Activated CD4-positive, alpha-beta T cell treated with anti-CD3 and anti-CD28 coated beads, Interleukin-2, amount 10 ng/mL, durations not matched to agents 7 days and 5 days (primary cell): ENCODE measurements at regions not wholly inside any gene's neighbourhood (a gene's known extent, or its start where the extent isn't known, plus 50 kb on each side); places are given as distances from the start of the nearest gene placed in this dataset.
A peak's percentile ranks its signal among the peaks of the same experiment; 100 is the strongest.
"Not testable (repeated sequence)": the region's sequence is repeated elsewhere in the genome, so short reads cannot be mapped to it uniquely, and the experiment has no call there.

Source experiments
- CTCF ChIA-PET: fragments of 350-600 bp; sonication (Branson Sonifier 250); formaldehyde crosslinking; loops from one replicate; lab custom pipeline; 2021; ENCODE audit warnings: antibody characterized with exemption; lab: Charles Lee
- POLR2A ChIA-PET: fragments of 350-600 bp; sonication (Branson Sonifier 250); formaldehyde crosslinking; loops from one replicate; lab custom pipeline; 2021; ENCODE audit warnings: antibody characterized with exemption; lab: Charles Lee
- DNase-seq: peaks from one replicate; pipeline ENCODE4 v3.0.0-alpha.2; 2020
- H3K27ac Mint-ChIP-seq: one replicate; pipeline ENCODE4 v1.8.0; 2021; ENCODE audit warnings: mild to moderate bottlenecking, moderate library complexity, mixed read lengths
- H3K27me3 Mint-ChIP-seq: one replicate; pipeline ENCODE4 v1.8.0; 2021; ENCODE audit warnings: mixed read lengths
- H3K36me3 Mint-ChIP-seq: one replicate; pipeline ENCODE4 v1.8.0; 2021; ENCODE audit warnings: low read depth, mixed read lengths
- H3K4me1 Mint-ChIP-seq: one replicate; pipeline ENCODE4 v1.8.0; 2021; ENCODE audit warnings: mixed read lengths
- H3K4me3 Mint-ChIP-seq: one replicate; pipeline ENCODE4 v1.8.0; 2021; ENCODE audit warnings: mild to moderate bottlenecking, moderate library complexity, mixed read lengths
- H3K9me3 Mint-ChIP-seq: one replicate; pipeline ENCODE4 v1.8.0; 2021; ENCODE audit warnings: mixed read lengths

GRCh38 chr9:71269859-71270258, 148.4 kb upstream of the TRPM3 start:
- CTCF ChIA-PET = no interaction called here
- POLR2A ChIA-PET = no interaction called here

GRCh38 chr9:71268871-71269635, 147.6 kb upstream of the TRPM3 start:
- POLR2A ChIA-PET = no interaction called here
- no peaks in the 10 kb centered on the region for H3K9me3 Mint-ChIP-seq
- no peak for DNase-seq
- H3K36me3 Mint-ChIP-seq = no peaks in the 10 kb centered on the region
- H3K4me1 Mint-ChIP-seq = no peaks in the 10 kb centered on the region
- H3K27me3 Mint-ChIP-seq = no peaks in the 10 kb centered on the region
- H3K27ac Mint-ChIP-seq = no peak overlapping the region
- H3K4me3 Mint-ChIP-seq = no peak overlapping the region
- CTCF ChIA-PET = no interaction called here

More at GRCh38 chr9:71269859-71270258, 148.4 kb upstream of the TRPM3 start:
- no peak for DNase-seq
- Mint-ChIP-seq H3K9me3 (no peaks in the 10 kb centered on the region), H3K27me3 (no peaks in the 10 kb centered on the region), H3K36me3 (no peaks in the 10 kb centered on the region), H3K4me1 (no peaks in the 10 kb centered on the region), H3K27ac (no peak overlapping the region), H3K4me3 (no peak overlapping the region)

- ChIA-PET CTCF (no interaction called here), POLR2A (no interaction called here)
- no peak overlapping the region for H3K4me3 Mint-ChIP-seq
Measured at GRCh38 chr9:71263451-71263850, 142.0 kb upstream of the TRPM3 start.

GRCh38 chr9:71260419-71260818, 139.0 kb upstream of the TRPM3 start:
- POLR2A ChIA-PET, H3K27ac Mint-ChIP-seq, H3K9me3 Mint-ChIP-seq: not testable (repeated sequence)

More at GRCh38 chr9:71263451-71263850, 142.0 kb upstream of the TRPM3 start:
- H3K4me1 Mint-ChIP-seq = no peaks in the 10 kb centered on the region
- no peak for DNase-seq
- no peaks in the 10 kb centered on the region for H3K9me3 Mint-ChIP-seq
- no peak overlapping the region for H3K27ac Mint-ChIP-seq
- H3K27me3 Mint-ChIP-seq = no peaks in the 10 kb centered on the region
- H3K36me3 Mint-ChIP-seq = no peaks in the 10 kb centered on the region

GRCh38 chr9:71254592-71255277, 133.3 kb upstream of the TRPM3 start:
- Mint-ChIP-seq H3K27me3 (peaks cover 6% of the 10 kb centered on the region), H3K4me1 (no peaks in the 10 kb centered on the region), H3K4me3 (no peak overlapping the region), H3K27ac (no peak overlapping the region), H3K9me3 (no peaks in the 10 kb centered on the region), H3K36me3 (no peaks in the 10 kb centered on the region)
- ChIA-PET CTCF (no interaction called here), POLR2A (no interaction called here)
- DNase-seq = no peak

More at GRCh38 chr9:71260419-71260818, 139.0 kb upstream of the TRPM3 start:
- DNase-seq, CTCF ChIA-PET, H3K4me1 Mint-ChIP-seq, H3K27me3 Mint-ChIP-seq, H3K4me3 Mint-ChIP-seq, H3K36me3 Mint-ChIP-seq: not testable (repeated sequence)

- POLR2A ChIA-PET = no interaction called here
- Mint-ChIP-seq H3K4me3 (no peak overlapping the region), H3K9me3 (no peaks in the 10 kb centered on the region), H3K4me1 (no peaks in the 10 kb centered on the region), H3K36me3 (no peaks in the 10 kb centered on the region), H3K27me3 (peaks cover 9% of the 10 kb centered on the region), H3K27ac (no peak overlapping the region)
- CTCF ChIA-PET = no interaction called here
- no peak for DNase-seq
Measured at GRCh38 chr9:71253011-71253410, 131.6 kb upstream of the TRPM3 start.

- DNase-seq = no peak
- Mint-ChIP-seq H3K4me1 (no peaks in the 10 kb centered on the region), H3K9me3 (no peaks in the 10 kb centered on the region), H3K4me3 (no peak overlapping the region), H3K36me3 (no peaks in the 10 kb centered on the region), H3K27me3 (peaks cover 9% of the 10 kb centered on the region), H3K27ac (no peak overlapping the region)
- POLR2A ChIA-PET = no interaction called here
- CTCF ChIA-PET = no interaction called here
Measured at GRCh38 chr9:71250581-71250980, 129.2 kb upstream of the TRPM3 start.

- peak; percentile 10 for DNase-seq
- ChIA-PET CTCF (no interaction called here), POLR2A (no interaction called here)
- Mint-ChIP-seq H3K27me3 (peaks cover 9% of the 10 kb centered on the region), H3K4me1 (no peaks in the 10 kb centered on the region), H3K36me3 (no peaks in the 10 kb centered on the region), H3K4me3 (no peak overlapping the region), H3K9me3 (no peaks in the 10 kb centered on the region), H3K27ac (no peak overlapping the region)
Measured at GRCh38 chr9:71249729-71250317, 128.4 kb upstream of the TRPM3 start.

GRCh38 chr9:71245651-71246050, 124.2 kb upstream of the TRPM3 start:
- Mint-ChIP-seq H3K4me1 (no peaks in the 10 kb centered on the region), H3K9me3 (no peaks in the 10 kb centered on the region), H3K27me3 (peaks cover 7% of the 10 kb centered on the region), H3K4me3 (no peak overlapping the region), H3K27ac (no peak overlapping the region), H3K36me3 (no peaks in the 10 kb centered on the region)
- CTCF ChIA-PET = no interaction called here
- DNase-seq = no peak
- POLR2A ChIA-PET = no interaction called here

GRCh38 chr9:71243951-71244350, 122.5 kb upstream of the TRPM3 start:
- Mint-ChIP-seq H3K27ac (no peak overlapping the region), H3K27me3 (peaks cover 3% of the 10 kb centered on the region), H3K9me3 (no peaks in the 10 kb centered on the region), H3K4me1 (no peaks in the 10 kb centered on the region), H3K4me3 (no peak overlapping the region), H3K36me3 (no peaks in the 10 kb centered on the region)
- CTCF ChIA-PET = no interaction called here
- no peak for DNase-seq
- POLR2A ChIA-PET = no interaction called here

GRCh38 chr9:71242081-71242480, 120.7 kb upstream of the TRPM3 start:
- POLR2A ChIA-PET = no interaction called here
- Mint-ChIP-seq H3K4me3 (no peak overlapping the region), H3K4me1 (no peaks in the 10 kb centered on the region), H3K27me3 (no peaks in the 10 kb centered on the region), H3K27ac (no peak overlapping the region), H3K36me3 (no peaks in the 10 kb centered on the region), H3K9me3 (no peaks in the 10 kb centered on the region)
- DNase-seq = no peak
- CTCF ChIA-PET = no interaction called here

- H3K4me3 Mint-ChIP-seq = no peak overlapping the region
- H3K27ac Mint-ChIP-seq = no peak overlapping the region
- CTCF ChIA-PET = no interaction called here
- H3K4me1 Mint-ChIP-seq = no peaks in the 10 kb centered on the region
- H3K9me3 Mint-ChIP-seq = no peaks in the 10 kb centered on the region
- DNase-seq = no peak
- POLR2A ChIA-PET = no interaction called here
- no peaks in the 10 kb centered on the region for H3K27me3 Mint-ChIP-seq
- no peaks in the 10 kb centered on the region for H3K36me3 Mint-ChIP-seq
Measured at GRCh38 chr9:71237051-71237450, 115.6 kb upstream of the TRPM3 start.

GRCh38 chr9:71233646-71234045, 112.2 kb upstream of the TRPM3 start:
- Mint-ChIP-seq H3K4me1 (no peaks in the 10 kb centered on the region), H3K36me3 (no peaks in the 10 kb centered on the region), H3K27me3 (no peaks in the 10 kb centered on the region), H3K27ac (no peak overlapping the region), H3K9me3 (no peaks in the 10 kb centered on the region), H3K4me3 (no peak overlapping the region)
- ChIA-PET POLR2A (no interaction called here), CTCF (no interaction called here)
- DNase-seq = no peak
